ENCODE measurements at regions not wholly inside any gene's neighbourhood (a gene's known extent, or its start where the extent isn't known, plus 50 kb on each side); places are given as distances from the start of the nearest gene placed in this dataset.

DNA sequence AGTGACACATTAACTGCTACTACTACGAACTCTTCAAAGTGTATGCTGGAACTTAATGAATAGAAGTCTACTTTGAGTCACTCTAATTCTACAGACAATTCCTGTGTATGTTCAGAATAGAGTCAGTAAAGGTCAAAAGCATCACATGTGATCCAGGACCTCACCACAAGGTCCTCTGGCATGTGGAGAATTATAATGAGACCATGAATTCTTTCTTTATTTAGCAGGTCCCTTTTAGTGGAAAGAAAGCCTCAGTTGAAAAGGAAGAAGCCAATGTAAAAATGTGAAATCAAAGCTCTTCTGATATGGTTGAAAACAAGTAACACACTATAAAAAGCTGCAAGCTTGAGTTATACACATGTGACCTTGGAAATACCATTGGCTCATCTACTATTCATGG, 1612.1 kb upstream of the GOT2 start:
- Histone ChIP-seq H3K4me3 (no peak overlapping the region), H3K4me2 (no peak overlapping the region), H4K20me1 (ENCODE audit: insufficient read depth, poor library complexity, severe bottlenecking) (no peaks in the 10 kb centered on the region), H3K27ac (no peak overlapping the region), H3K36me3 (replicated peaks; ENCODE audit: insufficient read depth, low read depth) (no peaks in the 10 kb centered on the region), H3K27me3 (no peaks in the 10 kb centered on the region), H3K9me2 (replicated peaks; ENCODE audit: insufficient read depth) (no peaks in the 10 kb centered on the region), H3K4me1 (ENCODE audit: insufficient read depth) (no peaks in the 10 kb centered on the region), H3K79me2 (no peaks in the 10 kb centered on the region), H2AFZ (no peak overlapping the region), H3K9me3 (ENCODE audit: low read depth) (no peaks in the 10 kb centered on the region)
- 92% methylated on average over 1 of the region's 1 CpG for WGBS (ENCODE audit: low lambda C conversion rate, missing lambda C conversion rate)
- TF ChIP-seq EZH2 (IDR thresholded peaks at IDR 0.05; ENCODE audit: borderline replicate concordance): no peak
- DNase-seq (ENCODE audit: low spot score): no peak

GRCh38 chr16:60337671-60338070, 1603.6 kb upstream of the GOT2 start:
- no peak for DNase-seq (ENCODE audit: low spot score)
- Histone ChIP-seq H3K36me3 (replicated peaks; ENCODE audit: insufficient read depth, low read depth) (no peaks in the 10 kb centered on the region), H3K4me2 (no peak overlapping the region), H4K20me1 (ENCODE audit: insufficient read depth, poor library complexity, severe bottlenecking) (no peaks in the 10 kb centered on the region), H3K4me3 (no peak overlapping the region), H2AFZ (no peak overlapping the region), H3K4me1 (ENCODE audit: insufficient read depth) (no peaks in the 10 kb centered on the region), H3K27me3 (no peaks in the 10 kb centered on the region), H3K9me3 (ENCODE audit: low read depth) (no peaks in the 10 kb centered on the region), H3K9me2 (replicated peaks; ENCODE audit: insufficient read depth) (no peaks in the 10 kb centered on the region), H3K27ac (no peak overlapping the region), H3K79me2 (no peaks in the 10 kb centered on the region)
- TF ChIP-seq, protein P1, sequence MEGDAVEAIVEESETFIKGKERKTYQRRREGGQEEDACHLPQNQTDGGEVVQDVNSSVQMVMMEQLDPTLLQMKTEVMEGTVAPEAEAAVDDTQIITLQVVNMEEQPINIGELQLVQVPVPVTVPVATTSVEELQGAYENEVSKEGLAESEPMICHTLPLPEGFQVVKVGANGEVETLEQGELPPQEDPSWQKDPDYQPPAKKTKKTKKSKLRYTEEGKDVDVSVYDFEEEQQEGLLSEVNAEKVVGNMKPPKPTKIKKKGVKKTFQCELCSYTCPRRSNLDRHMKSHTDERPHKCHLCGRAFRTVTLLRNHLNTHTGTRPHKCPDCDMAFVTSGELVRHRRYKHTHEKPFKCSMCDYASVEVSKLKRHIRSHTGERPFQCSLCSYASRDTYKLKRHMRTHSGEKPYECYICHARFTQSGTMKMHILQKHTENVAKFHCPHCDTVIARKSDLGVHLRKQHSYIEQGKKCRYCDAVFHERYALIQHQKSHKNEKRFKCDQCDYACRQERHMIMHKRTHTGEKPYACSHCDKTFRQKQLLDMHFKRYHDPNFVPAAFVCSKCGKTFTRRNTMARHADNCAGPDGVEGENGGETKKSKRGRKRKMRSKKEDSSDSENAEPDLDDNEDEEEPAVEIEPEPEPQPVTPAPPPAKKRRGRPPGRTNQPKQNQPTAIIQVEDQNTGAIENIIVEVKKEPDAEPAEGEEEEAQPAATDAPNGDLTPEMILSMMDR (IDR thresholded peaks at IDR 0.05; ENCODE audit: poor library complexity): no peak
- TF ChIP-seq EZH2 (IDR thresholded peaks at IDR 0.05; ENCODE audit: borderline replicate concordance) (no peak), EZH2phosphoT487 (IDR thresholded peaks at IDR 0.05; ENCODE audit: low read depth, severe bottlenecking, unreplicated experiment) (no peak)
- WGBS (ENCODE audit: low lambda C conversion rate, missing lambda C conversion rate): 87% methylated on average over 4 of the region's 4 CpGs

DNA sequence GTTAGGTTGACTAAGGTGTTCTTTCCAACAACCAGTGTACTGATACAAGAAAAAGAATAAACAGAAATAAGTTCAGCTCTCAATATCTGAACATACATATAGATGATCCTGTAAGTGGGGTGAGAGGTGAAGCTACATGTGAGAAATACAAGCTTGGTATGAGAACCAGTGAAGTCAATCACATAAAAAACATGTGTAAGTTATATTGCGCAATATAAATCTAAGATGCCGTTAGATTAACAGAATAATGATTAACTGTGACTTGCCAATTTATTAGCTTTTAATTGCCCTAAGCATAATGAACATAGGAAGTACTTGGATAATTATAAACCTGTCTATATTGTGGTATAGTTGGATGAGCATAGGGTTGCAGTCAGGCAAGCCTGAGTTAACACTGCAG, 1597.1 kb upstream of the GOT2 start:
- 41% methylated on average over 2 of the region's 2 CpGs for WGBS (ENCODE audit: low lambda C conversion rate, missing lambda C conversion rate)

GRCh38 chr16:60329108-60329507, 1595.0 kb upstream of the GOT2 start:
- Histone ChIP-seq H4K20me1 (ENCODE audit: insufficient read depth, poor library complexity, severe bottlenecking) (no peaks in the 10 kb centered on the region), H3K9me3 (ENCODE audit: low read depth) (no peaks in the 10 kb centered on the region), H3K27me3 (no peaks in the 10 kb centered on the region), H3K79me2 (no peaks in the 10 kb centered on the region), H3K9me2 (replicated peaks; ENCODE audit: insufficient read depth) (no peaks in the 10 kb centered on the region), H3K27ac (no peak overlapping the region), H3K4me1 (ENCODE audit: insufficient read depth) (no peaks in the 10 kb centered on the region), H2AFZ (no peak overlapping the region), H3K4me3 (no peak overlapping the region), H3K4me2 (no peak overlapping the region), H3K36me3 (replicated peaks; ENCODE audit: insufficient read depth, low read depth) (no peaks in the 10 kb centered on the region)
- TF ChIP-seq, protein P1 (IDR thresholded peaks at IDR 0.05; ENCODE audit: poor library complexity): no peak
- TF ChIP-seq EZH2phosphoT487 (IDR thresholded peaks at IDR 0.05; ENCODE audit: low read depth, severe bottlenecking, unreplicated experiment) (no peak), EZH2 (IDR thresholded peaks at IDR 0.05; ENCODE audit: borderline replicate concordance) (no peak)
- WGBS (ENCODE audit: low lambda C conversion rate, missing lambda C conversion rate): 91% methylated on average over 2 of the region's 2 CpGs
- no peak for DNase-seq (ENCODE audit: low spot score)

More for the DNA sequence above, 1597.1 kb upstream of the GOT2 start:
- Histone ChIP-seq H3K4me1 (ENCODE audit: insufficient read depth) (no peaks in the 10 kb centered on the region), H3K4me2 (no peak overlapping the region), H3K27ac (no peak overlapping the region), H4K20me1 (ENCODE audit: insufficient read depth, poor library complexity, severe bottlenecking) (no peaks in the 10 kb centered on the region), H3K9me2 (replicated peaks; ENCODE audit: insufficient read depth) (no peaks in the 10 kb centered on the region), H2AFZ (no peak overlapping the region), H3K4me3 (no peak overlapping the region), H3K79me2 (no peaks in the 10 kb centered on the region), H3K9me3 (ENCODE audit: low read depth) (no peaks in the 10 kb centered on the region), H3K27me3 (no peaks in the 10 kb centered on the region), H3K36me3 (replicated peaks; ENCODE audit: insufficient read depth, low read depth) (no peaks in the 10 kb centered on the region)
- DNase-seq (ENCODE audit: low spot score): no peak
- TF ChIP-seq EZH2phosphoT487 (IDR thresholded peaks at IDR 0.05; ENCODE audit: low read depth, severe bottlenecking, unreplicated experiment) (no peak), EZH2 (IDR thresholded peaks at IDR 0.05; ENCODE audit: borderline replicate concordance) (no peak)
- TF ChIP-seq, protein P1 (IDR thresholded peaks at IDR 0.05; ENCODE audit: poor library complexity): no peak

Data from hepatocyte (in vitro differentiated cells).